ENCODE measurements at regions not wholly inside any gene's neighbourhood (a gene's known extent, or its start where the extent isn't known, plus 50 kb on each side); places are given as distances from the start of the nearest gene placed in this dataset.

- TF ChIP-seq CTCF (IDR thresholded peaks at IDR 0.05) = peak in 1 of 6 experiments; percentile 11
- TF ChIP-seq POLR2A (IDR thresholded peaks at IDR 0.05) = no peak
Observed at GRCh38 chr7:97555857-97556421, 175.9 kb upstream of the TAC1 start.

Data from adrenal gland (tissue), 5 donors.